NCI-H1930 (cell line): ENCODE measurements at regions not wholly inside any gene's neighbourhood (a gene's known extent, or its start where the extent isn't known, plus 50 kb on each side); places are given as distances from the start of the nearest gene placed in this dataset.

Source experiments
- DNase-seq, 2 experiments: peaks; one replicate each; lab custom pipeline; 2025; lab: John Stamatoyannopoulos, UW

GRCh38 chr4:178412455-178412854 is 970.2 kb upstream of the AGA start:
- DNase-seq = no peak

DNA sequence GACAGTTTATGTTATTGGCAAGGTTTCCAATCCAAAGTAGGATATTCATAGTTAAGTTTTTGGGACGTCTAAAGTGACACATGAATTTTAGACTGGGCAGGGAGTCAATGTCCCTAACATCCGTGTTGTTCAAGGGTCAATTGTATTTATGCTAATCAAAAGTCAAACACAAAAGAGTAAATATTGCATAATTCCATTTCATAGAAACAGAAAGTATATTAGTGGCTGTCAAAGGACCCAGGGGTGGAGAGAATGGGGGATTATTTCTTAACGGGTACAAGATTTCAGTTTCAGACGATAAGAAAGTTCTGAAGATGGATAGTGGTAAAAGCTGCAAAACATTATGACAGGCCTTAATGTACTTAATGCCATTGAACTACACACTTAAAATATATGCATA is 971.8 kb upstream of the AGA start:
- no peak for DNase-seq

DNA sequence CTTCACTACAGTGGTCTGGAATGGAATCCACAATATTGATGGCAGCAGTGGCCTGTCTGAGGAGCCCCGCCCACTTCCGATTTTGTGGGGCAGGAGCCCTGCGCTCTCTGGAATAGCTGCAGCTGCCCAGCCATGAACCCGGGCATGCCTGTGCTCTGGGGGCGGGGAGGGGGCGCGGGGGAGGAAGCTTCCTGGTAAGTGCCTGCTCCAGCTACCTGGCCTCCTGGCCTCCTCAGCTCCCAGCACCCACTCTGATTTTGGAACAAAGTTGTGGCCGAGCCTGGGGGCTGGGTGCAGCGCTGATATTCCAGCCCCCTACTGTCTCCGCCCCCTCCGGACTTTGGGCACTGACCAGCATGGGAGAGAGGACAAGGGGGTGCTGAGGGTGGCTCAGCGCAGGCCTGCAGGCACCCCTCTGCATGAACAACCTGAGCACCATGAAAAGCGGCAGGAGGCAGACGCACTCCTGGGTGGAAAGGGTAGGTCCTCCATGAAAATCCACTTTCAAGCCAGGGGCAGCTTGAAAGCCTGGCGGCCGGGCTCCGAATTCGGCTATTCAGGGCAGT is 972.7 kb upstream of the AGA start:
- DNase-seq = no peak

DNA sequence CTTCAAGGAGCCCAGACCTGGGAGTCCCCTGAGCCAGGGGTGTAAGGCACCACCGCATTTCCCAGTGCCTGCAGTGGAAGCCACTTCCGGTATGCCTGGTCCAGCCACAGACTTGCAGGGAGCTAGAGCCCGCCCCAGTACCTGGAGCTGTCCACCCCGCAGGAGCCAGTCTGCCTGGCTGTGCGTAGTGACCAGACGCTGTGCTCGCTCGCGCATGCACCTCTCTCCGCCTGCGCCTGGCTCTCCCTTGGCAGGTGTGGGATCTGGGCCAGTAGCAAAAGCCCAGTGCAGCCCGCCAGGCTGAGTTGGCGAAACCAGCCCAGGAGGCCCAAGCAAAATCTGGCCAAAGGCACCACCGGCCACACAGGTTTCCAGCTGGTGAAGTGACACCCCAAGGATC is 973.7 kb upstream of the AGA start:
- no peak for DNase-seq

DNA sequence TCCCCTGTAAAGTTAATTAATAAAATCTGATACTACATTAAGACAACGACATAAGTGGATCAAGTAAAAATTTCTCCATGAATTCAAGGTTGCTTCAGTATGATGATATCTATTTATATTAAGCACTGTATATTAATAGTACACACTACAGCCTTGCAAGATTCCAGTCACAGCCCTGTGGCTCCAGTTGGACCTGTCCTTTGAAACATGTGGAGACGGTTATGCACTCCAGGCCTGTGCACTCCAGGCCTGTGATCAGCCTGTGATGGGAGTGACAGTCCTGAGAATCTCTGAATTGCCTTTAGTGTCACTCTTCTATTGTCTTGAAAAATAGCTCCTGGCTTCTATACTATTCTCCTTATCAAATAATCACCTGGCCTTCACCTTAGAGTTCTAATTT is 981.1 kb upstream of the AGA start:
- DNase-seq = no peak

- no peak for DNase-seq
These were observed 984.6 kb upstream of the AGA start for GRCh38 chr4:178426871-178427270.

GRCh38 chr4:178427663-178428062 is 985.4 kb upstream of the AGA start:
- no peak for DNase-seq

DNA sequence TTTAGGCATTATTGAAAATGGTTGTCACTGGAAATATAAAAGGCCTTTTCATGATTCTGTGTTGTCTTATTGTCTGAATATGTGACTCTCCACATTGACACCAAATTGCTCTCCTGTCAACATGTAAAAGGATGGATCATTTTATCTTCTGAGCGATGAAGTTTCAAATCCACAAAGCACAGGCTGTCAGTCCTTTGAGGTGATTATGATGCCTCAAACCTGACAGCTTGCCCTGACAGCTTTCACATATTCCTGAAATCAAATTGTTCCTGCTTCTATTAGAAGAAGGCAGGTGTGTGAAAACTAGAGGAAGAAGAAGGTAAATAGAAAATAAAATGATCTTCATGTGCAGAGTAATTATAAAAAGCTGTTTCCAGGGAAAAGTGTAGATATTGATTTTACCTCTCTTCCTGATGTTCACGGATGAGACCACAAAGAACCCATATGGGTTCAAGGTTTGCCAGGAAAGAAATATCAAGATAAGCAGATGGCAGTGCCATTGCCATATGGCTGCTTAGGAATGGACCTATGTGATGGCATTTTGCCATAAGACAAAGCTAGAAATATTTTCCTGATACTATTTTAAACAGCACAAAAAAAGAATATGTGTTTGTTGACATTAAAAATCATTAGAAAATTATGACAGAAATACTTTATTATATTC is 1006.3 kb upstream of the AGA start:
- no peak for DNase-seq

- no peak for DNase-seq
These were observed 1008.4 kb upstream of the AGA start for GRCh38 chr4:178450614-178451013.

- no peak for DNase-seq
These were observed 1010.8 kb upstream of the AGA start for GRCh38 chr4:178453057-178453456.

- no peak for DNase-seq
These were observed 1015.0 kb upstream of the AGA start for GRCh38 chr4:178457286-178457685.

DNA sequence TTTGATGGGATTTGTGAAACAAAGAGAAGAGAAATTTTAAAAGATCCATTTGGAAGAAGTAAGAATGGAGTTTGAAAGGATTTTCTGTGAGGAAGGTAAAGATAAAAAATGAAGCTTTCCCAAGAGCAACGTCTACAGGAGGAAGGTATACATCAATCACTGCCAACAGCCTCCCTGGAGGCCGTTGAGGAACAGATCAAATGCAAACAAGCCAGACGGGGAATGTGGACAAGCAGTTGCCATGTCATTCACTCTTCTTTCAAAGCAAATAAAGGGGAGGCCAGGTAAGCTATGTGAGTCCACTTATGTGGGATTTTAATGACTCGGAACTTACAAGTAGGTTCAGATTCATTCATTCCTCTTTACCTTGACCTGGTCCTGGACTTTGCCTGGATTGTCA is 1020.5 kb upstream of the AGA start:
- peak in 1 of 2 experiments; percentile 6 for DNase-seq

DNA sequence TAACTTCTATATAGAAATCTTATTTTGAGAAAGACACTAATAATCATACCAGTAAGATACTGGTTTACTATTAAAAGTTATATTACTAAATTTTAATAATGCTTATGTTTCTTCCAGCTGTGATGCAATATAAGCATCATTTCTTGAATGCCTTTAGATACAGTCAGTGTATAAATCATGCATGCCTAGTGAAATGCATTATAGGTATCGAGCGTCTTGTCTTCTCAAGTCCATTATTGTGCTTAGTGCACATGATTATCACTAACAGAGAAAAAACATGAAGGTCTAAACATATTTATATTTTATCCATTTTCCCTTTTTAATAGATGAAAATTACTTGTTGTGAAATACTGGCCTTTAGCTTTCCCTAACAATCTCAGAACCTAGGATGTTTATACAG is 1021.5 kb upstream of the AGA start:
- DNase-seq = no peak

GRCh38 chr4:178470996-178471784 is 1029.0 kb upstream of the AGA start:
- DNase-seq = no peak

GRCh38 chr4:178471994-178472393 is 1029.8 kb upstream of the AGA start:
- no peak for DNase-seq

- DNase-seq = no peak
These were observed 1037.9 kb upstream of the AGA start for GRCh38 chr4:178480105-178480504.

DNA sequence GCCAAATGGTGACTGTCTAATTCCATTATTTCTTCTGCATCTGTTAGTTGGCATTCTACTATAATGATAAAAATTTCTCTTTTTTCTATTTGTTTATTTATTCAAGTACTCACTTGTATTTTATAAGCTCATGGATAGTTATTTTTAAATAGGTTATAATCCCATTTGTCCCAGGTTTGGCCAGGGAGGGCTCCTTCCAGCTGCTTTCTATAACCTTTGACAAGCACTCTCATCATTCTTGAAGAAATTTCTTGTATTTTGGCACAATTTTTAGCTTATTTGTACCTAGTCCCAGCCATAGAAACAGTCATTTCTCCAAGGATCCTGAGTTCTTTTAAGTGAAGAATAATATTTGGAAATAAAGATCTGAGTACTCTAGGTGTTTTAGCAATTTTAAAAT is 1038.6 kb upstream of the AGA start:
- no peak for DNase-seq

DNA sequence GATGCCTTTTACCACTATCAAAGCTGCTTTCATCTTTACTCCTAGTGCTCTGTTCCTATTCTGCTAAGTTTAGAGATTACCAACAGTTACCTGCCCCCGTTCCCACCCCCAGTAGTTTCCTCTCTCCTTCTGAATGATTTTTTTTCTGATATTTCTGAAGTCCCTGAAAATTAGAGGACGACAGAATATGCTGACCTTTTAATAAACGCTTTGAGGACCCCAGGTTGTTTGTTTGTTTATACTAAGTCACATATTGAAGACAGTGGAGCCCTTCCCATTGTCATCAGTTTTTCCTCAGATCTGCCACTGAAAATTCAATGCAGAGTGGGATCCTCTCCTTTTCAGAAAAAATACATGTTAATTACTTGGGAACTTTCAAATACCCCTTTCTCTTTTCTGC is 1039.3 kb upstream of the AGA start:
- DNase-seq = no peak

DNA sequence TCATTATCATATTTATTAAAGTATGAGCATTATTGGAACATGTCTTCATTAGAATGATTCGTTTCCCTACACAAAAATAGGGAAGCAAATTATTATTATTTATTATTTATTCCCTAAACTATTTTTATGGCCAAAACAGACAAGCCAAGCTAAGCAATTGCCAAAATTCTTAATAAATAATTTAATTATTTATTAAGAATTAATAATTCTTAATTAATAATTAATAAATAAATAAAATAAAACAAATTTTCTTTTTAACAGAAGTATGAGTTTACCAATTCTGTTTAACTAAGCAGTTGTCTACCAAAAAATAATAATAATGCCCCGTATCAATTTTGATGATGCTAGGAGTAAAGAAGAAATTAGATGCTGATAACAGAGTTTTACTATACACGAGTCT is 1080.8 kb upstream of the AGA start:
- DNase-seq = no peak

GRCh38 chr4:178535939-178536579 is 1093.8 kb upstream of the AGA start:
- no peak for DNase-seq

GRCh38 chr4:178553201-178553600 is 1111.0 kb upstream of the AGA start:
- peak; percentile 4 to 22 for DNase-seq

DNA sequence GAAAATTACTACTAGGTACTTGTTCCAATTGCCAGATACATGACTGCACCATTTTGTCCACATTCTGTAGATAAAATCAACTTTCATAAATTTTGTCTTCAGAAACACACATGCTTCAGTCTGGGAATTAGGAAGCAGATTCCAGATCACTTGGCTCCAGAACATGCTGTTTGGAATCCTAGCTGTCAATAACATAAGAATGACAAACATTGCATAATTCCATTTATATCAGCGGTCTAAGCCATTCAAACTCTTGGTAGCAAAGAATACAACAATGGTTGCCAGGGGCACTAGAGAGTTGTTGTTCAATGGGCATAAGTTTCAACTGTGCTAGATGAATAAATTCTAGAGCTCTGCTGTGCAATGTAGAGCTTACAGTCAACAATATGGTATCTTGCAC is 1112.1 kb upstream of the AGA start:
- no peak for DNase-seq

DNA sequence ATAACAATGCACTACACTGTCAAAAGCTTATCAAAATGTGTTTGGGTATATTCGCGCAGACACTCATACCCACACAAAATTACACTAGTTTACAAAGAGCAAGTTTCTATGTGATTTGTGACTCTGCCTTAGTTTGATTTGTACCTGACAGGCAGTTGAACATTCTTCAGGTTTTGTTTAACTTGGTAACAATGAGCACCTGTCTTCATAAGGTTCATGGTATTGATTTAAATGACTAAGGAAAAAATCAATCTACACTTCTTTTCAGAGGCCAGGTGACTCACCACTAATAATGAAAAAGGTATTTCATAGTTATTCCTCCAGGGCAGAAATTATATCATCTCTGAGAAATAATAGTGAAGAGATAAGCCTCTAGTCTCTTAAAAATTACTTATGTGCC is 1114.6 kb upstream of the AGA start:
- peak; percentile 48 to 65 for DNase-seq
